Kidney epithelial cell (primary cell): ENCODE measurements at regions not wholly inside any gene's neighbourhood (a gene's known extent, or its start where the extent isn't known, plus 50 kb on each side); places are given as distances from the start of the nearest gene placed in this dataset.
"Not testable (repeated sequence)": the region's sequence is repeated elsewhere in the genome, so short reads cannot be mapped to it uniquely, and the experiment has no call there.

Experiments
- DNase-seq: peaks from one replicate; pipeline ENCODE4 v3.0.0-alpha.2; 2010; ENCODE audit warnings: low read depth
- H3K27me3 ChIP-seq: 2 replicates; pipeline ENCODE4 v1.6.0; 2011; ENCODE audit warnings: low read length; ENCODE audit not compliant: control insufficient read depth, insufficient read depth
- H3K36me3 ChIP-seq: 2 replicates; pipeline ENCODE4 v1.5.1; 2011; ENCODE audit warnings: low read length; ENCODE audit not compliant: control insufficient read depth, insufficient read depth
- H3K4me3 ChIP-seq: 2 replicates; pipeline ENCODE4 v1.5.1; 2011; ENCODE audit warnings: low read depth, mild to moderate bottlenecking, control low read depth, low read length
- CTCF ChIP-seq: IDR thresholded peaks from 2 replicates; pipeline ENCODE4 v1.5.1; 2011; ENCODE audit warnings: mild to moderate bottlenecking, moderate library complexity, low read length, control low read depth, inconsistent platforms; ENCODE audit not compliant: insufficient read depth, poor library complexity, severe bottlenecking

- Histone ChIP-seq H3K36me3 (no peaks in the 10 kb centered on the region), H3K27me3 (no peaks in the 10 kb centered on the region), H3K4me3 (no peak overlapping the region)
- DNase-seq: peak; percentile 49
- no peak for TF ChIP-seq CTCF
Observed at GRCh38 chr6:125584468-125584939, 164.9 kb upstream of the HEY2 start.

GRCh38 chr6:125585470-125585869 is 164.0 kb upstream of the HEY2 start:
- no peak overlapping the region for H3K4me3 ChIP-seq
- no peak for DNase-seq
- H3K36me3 ChIP-seq: no peaks in the 10 kb centered on the region
- no peak for TF ChIP-seq CTCF
- no peaks in the 10 kb centered on the region for H3K27me3 ChIP-seq

- no peak for DNase-seq
- Histone ChIP-seq H3K27me3 (no peaks in the 10 kb centered on the region), H3K4me3 (no peak overlapping the region), H3K36me3 (no peaks in the 10 kb centered on the region)
- TF ChIP-seq CTCF: no peak
Observed at GRCh38 chr6:125586074-125586473, 163.4 kb upstream of the HEY2 start.

DNA sequence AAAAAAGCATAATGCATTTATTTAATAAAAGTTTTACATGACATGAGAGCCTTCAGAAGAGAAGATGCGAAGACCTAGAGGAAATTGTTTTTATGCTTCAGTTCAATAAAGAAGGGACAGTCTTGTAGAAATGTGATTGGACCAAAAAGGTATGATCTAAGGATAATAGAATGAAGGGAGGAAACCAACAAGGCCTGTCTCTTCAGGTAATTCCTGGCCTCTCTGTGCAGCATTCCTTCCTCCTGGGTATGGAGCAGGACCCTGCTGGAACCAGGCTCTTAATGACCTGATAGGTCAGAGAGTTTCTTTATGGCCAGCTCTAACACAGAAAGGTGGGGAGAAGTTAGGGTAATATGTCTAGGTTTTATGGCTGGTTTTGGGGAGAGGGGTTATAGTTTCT is 162.8 kb upstream of the HEY2 start:
- no peak for DNase-seq
- Histone ChIP-seq H3K27me3 (no peaks in the 10 kb centered on the region), H3K36me3 (no peaks in the 10 kb centered on the region), H3K4me3 (no peak overlapping the region)
- no peak for TF ChIP-seq CTCF

DNA sequence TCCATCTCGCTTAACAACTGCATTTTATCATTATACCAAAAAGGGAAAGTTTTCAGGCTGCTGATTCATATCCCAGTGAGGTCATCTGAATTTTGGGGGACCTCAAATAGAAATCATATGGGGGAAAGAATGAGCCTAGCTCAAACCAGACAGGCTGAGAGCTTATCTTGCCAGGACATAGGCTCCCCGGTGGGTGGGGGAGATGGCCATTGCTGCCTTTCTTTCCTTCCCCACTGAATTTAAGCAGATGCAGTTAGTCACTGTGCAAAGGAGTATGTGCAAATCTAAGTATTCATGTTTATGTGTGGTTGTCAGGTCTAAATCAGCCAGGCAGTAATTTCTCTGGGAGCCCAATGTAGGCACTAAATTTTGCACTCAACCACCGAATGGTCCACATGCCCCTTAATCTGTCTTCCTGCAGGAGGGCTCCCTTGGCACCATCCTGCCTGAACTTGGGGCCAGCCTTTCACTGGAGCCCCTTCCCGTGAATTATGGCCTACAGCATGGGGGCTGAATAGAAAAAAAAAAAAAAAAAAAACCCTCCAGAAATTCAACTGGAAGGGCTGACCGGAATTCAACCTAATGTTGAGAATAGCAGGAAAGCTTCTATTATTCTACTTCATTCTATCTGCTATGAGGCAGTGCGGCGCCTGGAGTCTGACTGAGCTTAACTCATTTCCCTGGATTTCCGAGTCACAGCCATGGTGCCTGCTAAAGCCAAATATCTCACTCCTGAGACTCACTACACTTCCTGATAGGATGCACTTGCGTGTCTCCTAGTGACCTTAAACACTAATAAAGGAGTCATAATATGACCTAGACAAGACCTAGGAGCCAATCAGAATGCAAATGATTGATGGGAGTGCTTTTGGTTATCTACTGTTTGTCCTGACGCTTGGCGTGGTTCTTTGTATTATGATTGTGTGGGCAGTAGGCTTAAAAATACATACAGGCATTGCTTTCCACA is 161.5 kb upstream of the HEY2 start:
- TF ChIP-seq CTCF: no peak
- no peaks in the 10 kb centered on the region for H3K36me3 ChIP-seq
- no peak overlapping the region for H3K4me3 ChIP-seq
- DNase-seq: no peak
- H3K27me3 ChIP-seq: no peaks in the 10 kb centered on the region

DNA sequence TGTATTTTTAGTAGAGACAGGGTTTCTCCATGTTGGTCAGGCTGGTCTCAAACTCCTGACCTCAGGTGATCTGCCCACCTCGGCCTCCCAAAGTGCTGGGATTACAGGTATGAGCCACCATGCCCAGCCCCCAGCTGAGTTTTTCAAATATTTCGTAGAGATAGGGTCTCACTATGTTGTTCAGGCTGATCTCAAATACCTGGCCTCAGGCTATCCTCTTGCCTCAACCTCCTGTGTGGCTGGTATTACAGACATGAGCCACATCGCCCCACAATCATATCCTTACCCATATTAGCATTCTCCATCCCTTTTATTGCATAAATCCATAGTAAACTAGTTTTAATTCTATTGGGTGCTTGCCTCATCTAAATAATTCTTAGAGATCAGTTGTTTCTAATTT is 157.6 kb upstream of the HEY2 start:
- not testable (repeated sequence) for DNase-seq, H3K36me3 ChIP-seq, H3K27me3 ChIP-seq, H3K4me3 ChIP-seq
